GM21825 (cell line): ENCODE measurements at regions not wholly inside any gene's neighbourhood (a gene's known extent, or its start where the extent isn't known, plus 50 kb on each side); places are given as distances from the start of the nearest gene placed in this dataset.

Experiments used
- ATAC-seq: cut with Tn5 transposase; IDR thresholded peaks from one replicate; pipeline ENCODE4 v1.9.1; 2021; ENCODE audit warnings: mild to moderate bottlenecking, moderate library complexity; ENCODE audit not compliant: unreplicated experiment

DNA sequence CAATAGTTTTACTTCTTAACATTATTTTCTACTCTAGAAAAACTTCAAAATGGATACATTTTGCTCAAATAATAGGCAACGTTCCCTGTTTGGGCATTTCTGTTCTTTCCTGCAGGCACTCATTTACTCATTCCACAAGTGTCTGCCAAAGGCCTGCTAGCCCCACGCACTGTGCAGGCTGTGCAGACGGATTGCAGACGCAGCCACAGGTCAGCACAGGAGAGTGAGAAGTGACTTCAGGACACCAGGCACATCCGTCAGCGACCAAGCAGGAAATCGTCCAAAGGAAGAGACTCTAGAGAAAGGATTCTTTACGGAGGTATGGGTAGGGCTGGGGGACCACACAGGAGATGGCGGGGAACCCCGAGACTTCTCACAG lies 103.0 kb upstream of the AGAP1 start:
- ATAC-seq: no peak

DNA sequence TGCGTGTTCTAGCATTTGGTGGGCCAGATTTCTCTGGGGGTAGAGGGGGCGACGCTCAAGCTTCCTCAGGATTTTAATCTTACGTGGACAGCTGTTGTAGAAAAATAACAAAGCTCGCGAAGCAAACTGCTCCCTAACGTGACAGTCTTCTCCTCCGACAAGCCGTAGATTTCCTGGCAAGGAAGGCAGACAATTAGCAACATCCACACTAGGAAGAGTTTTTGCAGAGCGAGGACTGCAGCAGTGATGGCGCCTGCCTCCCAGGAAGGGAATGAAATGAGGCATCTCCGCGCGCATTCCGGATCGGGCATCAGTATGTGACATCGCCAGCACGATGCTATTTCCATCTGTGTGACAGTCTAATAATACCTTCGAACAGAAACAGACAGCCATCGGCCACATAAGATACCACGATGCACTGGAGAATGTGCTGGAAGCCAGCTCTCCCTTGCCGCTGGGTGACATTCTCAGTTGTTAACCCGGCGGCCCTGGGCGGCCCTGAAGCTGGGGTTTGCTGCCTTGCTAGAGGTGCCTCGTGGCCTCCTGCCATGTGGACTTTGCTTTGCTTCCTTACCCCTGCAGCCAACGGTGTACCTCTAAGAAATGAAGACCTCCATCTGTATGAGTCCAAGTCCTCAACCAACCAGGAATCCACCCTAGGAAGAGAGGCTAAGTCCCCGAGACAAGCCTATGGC lies 101.8 kb upstream of the AGAP1 start:
- no peak for ATAC-seq

DNA sequence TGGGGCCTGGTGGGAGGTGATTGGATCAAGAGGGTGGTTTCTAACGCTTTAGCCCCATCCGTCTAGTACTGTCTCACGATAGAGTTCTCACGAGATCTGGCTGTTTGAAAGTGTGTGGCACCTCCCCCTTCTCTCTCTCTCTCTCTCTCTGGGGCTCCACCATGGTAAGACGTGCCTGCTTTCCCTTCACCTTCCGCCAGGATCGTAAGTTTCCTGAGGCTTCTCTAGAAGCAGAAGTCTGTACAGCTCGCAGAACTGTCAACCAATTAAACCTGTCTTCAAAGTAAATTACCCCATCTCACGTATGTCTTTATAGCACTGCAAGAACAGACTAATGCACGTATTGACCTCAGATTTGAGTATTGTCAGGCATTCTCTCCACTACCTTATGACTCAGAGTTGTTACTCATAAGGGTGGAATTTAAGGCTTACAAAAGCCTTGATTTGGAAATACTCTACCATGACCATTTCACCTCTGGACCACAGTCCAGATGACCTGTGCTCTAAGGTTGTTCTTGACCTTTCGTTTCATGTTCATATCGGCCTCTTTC lies 99.5 kb upstream of the AGAP1 start:
- no peak for ATAC-seq

DNA sequence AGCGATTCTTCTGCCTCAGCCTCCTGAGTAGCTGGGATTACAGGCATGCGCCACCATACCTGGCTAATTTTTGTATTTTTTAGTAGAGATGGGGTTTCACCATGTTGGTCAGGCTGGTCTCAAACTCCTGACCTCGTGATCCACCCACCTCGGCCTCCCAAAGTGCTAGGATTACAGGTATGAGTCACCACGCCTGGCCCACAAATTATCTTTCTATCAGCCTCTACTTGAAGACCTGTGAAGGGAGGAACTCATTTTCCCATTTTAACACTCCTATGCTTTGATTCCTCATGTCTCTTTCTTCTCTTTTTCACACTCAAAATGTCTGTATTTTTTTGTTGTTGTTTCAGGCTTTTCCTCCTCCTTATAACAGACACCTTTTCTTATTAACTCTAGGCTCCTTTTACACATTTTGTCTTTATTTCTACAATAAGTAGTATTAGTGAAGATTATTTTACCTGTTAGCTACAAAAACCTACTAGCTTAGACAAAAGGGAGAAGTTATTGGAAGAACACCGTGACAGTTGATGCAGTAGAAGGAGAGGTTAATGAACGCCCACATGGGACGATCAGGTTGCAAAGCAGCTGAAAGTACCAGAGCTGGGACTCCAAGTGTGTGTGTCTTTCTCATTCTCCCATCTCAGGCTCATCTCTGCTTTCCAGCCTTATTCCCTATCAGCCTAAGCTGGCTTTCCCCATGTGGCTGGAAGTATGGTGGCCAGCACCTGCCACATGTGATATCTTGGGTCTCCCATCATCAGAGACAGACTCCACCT lies 97.6 kb upstream of the AGAP1 start:
- ATAC-seq: no peak

DNA sequence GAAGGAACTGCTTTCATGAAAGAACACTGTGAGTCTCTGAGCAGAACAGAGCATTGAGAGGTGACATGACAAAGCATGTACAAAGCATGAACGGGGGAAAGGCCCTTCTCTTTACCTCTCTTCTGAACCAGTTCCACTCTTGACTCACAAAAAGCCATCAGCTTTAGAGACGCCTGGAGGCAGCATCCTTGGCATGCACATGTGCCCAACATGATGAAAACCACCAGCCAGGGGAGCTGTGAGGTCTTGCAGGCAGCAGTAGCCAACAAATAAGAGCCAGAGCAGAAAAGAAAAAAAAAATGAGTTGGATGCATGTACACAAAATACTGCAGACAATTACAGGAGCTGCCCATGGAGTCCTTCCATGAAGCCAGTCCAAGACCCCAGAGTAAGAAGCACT lies 95.5 kb upstream of the AGAP1 start:
- ATAC-seq: no peak

DNA sequence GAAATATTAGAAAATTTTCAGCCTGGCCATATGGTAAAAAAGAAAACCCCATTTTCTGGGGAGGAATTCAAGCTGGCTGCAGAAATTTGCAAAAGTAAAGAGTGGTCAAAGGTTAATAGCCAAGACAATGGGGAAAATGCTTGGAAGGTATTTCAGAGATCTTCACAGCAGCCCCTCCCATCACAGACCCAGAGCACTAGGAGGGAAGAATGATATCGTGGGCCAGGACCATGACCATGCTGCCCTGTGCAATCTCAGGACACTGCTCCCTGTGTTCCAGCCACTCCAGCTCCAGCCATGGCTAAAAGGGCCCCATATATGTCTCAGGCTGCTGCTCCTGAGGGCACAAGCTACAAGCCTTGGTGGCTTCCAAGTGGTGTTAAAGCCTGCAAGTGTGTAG lies 93.9 kb upstream of the AGAP1 start:
- no peak for ATAC-seq

DNA sequence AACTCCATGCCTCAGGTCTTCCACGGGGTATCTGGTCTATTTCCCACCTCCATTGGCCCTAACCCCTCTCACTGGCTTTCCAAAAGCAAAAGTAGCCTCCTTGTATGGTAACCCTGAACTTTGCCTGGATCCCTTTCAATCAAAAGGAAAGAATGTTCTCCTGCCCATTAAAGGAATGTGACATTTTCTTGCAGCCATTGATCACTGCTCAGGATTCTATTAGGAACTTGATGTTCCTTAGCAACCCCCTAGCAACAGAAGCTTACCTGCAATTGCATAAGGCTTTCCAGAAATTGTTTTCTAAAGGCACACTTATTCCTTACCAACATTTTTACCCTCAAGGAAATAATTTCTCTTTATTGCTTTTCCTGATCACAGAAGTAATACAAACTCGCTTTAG lies 91.4 kb upstream of the AGAP1 start:
- no peak for ATAC-seq

DNA sequence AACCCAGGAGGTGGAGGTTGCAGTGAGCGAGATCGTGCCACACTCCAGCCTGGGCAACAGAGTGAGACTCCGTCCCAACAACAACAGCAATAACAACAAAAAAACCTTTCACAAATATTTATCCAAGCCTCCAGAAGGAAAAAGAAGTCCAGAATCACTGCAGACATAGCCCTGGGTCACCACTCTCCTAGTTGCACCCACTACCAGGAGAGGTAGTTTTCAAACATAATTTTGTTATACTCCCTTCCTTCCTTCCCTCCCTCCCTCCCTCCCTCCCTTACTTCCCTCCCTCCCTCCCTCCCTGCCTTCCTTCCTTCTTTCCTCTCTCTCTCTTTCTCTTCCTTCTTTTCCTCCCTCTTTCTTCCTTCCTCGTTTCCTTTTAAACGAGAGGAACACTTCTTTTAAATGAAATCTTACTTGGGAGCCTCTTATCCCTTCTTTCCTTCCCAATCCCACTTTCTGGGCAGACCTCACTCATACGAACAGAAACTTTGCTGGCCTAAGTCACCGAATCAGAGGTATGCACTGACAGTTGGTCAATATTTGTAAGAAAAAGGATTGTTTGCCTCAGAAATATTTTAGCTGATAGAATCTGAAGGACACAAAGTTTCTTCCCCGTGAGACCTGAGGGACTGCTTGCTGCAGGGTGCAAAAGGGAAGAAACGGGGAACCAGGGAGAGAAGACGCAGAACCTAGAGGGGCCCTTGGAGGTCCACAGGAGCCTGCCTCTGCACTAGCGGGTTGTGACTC lies 88.1 kb upstream of the AGAP1 start:
- no peak for ATAC-seq

DNA sequence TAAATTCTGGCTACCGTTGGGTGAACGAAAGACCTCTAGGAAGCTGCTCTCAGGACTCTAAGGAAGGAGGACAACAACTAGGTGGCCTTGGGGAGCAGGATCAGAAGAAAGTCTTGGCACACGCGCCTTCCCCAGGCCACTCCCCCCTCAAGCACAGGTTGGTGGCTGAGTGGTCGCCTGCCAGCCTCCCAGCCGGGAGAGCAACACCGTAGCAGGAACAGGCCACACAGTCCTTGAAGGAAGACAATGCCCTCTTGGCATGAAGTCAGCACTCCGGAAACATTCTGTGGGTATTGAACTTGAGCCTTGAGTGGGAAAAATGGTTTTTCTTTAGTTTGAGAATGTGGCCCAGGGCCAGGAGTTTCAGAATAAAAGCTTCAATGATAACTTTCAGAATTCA lies 87.4 kb upstream of the AGAP1 start:
- no peak for ATAC-seq

DNA sequence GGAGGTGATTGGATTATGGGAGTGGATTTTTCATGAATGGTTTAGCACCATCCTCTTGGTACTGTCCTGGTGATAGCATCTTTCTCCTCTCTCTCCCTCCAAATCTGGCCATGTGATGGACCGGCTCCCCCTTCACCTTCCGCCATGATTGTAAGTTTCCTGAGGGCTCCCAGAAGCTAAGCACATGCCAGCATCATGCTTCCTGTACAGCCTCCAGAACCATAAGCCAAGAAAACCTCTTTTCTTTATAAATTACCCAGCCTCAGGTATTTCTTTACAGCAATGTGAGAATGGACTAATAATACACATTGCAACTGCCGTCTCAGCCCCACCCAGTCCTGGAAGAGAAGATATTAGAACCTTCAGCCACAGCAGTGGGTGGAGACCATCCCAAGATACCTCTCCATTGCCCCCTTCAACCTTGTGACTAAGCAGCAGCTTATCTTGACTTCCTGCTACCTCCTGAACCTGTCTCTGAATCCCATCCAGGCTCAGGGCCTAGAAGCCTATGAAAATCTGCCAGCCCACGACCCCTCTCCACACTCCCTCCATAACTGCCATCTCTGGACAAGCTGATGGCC lies 81.8 kb upstream of the AGAP1 start:
- ATAC-seq: no peak

DNA sequence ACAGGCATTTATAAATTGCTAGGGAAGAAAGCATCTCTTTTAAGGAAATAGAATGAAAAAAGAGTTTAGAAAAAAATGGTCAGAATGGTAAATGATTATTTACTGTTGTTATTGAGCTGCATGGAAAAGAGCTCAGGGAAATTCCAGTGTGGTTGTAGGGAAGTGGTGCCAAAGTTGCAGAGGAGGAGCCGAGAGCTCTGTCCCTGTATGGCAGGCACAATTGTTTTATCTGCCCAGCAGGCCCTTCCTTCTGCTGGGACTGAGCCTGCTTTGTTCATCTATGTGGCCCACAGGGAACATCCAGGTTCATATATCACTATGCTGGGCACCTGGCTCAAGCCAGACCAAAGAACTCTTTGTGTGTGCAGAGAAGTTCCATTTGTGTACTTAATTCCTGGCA lies 80.8 kb upstream of the AGAP1 start:
- ATAC-seq: no peak

DNA sequence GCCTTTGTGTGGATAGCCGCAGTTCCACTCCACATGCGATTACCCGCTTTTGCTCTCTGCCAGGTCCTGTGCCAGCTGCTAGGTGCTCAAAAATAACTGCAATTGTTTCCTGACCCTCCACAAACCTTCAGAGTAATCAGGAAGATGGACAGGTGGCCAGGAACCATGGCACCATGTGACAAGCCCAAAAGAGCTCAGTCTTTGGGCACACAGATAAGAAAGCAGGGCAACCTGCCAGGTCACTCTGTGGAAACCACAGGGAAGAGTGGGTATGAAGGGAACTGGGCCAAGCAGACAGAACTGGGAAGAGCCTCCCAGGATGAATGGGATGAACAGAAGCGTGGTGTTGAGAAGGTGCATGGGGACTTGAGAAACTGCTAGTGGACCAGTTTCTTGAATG lies 79.4 kb upstream of the AGAP1 start:
- ATAC-seq: no peak

DNA sequence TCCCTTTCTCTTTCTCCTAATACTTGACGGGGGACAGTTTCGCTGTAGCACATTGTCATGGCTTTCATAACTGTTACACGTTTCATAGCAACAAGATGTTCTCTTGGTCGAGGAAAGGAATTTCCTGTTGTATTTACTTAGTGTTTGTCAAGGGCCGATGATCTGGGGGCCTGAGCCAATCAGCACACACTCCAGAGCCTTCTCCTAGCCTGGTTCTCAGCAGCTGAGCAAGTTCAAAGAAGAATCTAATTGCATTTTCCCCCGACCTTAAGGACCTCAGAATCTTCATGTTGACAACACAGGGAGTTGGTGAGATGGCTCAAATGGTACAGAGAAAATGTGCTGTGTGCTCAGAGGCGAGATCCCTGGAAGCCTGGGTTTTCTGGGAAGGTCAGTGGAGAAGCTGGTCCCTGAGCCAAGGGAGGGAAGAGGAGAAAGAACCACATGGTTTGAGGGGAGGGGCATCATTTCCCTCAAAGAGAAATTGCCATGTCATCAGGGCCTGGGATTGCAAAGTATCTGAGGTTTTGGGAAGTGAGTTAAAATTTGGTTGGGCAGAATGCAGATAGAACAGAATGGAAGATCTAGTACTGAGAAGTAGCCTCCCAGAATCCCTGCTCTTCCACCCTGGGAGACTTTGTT lies 76.9 kb upstream of the AGAP1 start:
- no peak for ATAC-seq

DNA sequence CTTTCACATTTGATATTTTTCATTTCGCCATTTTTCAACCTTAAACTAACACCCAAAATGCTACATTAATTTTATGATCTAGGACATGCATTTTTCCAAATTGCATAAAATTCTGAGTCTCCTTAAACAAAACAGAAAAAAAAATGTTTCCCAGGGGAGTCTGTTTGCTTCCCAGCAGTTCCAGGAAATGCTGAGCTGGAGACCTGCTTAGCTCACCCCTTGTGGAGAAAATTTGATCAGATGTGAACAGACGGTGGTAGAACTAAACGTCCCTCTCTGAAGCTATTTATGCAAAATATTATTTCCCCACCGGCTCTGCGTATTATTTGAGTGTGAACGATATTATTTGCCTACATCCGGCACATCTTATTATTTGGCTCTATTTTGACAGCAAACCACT lies 74.9 kb upstream of the AGAP1 start:
- no peak for ATAC-seq

DNA sequence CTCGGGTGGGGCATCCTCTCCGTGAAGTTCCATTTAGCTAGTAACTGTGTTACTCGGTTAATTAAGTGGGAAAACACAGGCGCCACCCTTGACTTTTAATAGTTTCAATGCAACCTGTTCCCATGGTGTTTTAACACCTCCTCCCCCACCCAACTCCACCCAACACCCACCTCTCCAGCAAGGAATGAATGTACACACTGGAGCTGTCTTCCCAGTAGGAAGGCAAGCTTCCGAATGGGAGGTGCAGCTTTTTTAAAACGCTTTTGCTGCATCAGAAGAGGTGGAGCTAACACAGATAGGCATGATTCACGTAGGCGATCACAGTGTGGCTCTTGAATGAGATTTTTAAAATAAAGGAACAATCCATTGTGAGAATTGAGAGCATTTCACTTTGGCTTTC lies 73.8 kb upstream of the AGAP1 start:
- ATAC-seq: no peak

DNA sequence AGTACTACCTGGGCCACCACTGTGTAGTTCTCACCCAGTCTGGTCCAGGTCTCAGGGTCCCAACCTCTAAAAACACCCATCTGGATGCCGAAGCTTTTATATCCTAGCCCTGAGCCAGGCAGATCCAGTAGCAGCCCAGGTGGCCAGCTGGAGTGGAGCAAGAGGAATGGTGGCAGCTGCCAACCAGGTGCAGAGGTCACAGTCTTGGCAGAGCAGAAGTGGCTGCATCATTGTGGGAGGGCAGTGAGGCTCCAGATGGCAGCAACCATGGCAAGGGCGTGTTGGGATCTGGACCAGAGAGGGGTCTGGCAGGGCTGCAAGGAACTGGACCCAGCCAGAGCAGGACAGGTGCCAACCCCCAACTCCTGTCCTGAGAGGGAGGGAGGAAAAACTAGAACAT lies 72.2 kb upstream of the AGAP1 start:
- no peak for ATAC-seq

DNA sequence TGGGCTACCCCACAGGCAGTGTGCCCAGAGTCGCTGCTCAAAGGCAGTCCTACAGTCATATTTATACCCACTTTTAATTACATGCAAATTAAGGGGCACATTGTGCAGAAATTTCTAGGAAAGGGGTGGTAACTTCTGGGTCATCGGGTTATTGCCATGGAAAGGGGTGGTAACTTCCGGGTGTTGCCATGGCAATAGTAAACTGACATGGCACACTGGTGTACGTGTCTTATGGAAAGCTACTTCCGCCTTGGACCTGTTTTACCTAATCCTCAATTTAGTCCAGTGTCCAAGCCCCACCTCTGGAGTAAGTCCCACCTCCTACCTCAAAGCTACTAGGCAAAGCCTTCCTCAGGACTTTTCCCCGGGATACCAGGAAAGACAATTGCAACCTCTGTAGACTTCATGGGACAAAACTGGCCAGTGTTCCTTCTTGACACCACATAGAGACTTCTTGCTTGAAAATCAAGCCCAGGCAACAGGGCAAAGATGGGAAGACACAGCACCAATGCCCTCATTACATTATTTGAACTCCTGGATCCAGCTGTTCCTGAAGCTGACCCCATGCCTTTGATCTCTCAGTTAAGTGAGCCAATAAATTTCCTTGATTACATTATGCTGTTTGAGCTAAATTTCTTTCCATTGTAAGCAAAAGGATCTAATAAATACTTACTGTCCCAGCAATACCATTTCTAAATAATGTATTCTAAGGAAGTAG lies 63.3 kb upstream of the AGAP1 start:
- ATAC-seq: no peak

DNA sequence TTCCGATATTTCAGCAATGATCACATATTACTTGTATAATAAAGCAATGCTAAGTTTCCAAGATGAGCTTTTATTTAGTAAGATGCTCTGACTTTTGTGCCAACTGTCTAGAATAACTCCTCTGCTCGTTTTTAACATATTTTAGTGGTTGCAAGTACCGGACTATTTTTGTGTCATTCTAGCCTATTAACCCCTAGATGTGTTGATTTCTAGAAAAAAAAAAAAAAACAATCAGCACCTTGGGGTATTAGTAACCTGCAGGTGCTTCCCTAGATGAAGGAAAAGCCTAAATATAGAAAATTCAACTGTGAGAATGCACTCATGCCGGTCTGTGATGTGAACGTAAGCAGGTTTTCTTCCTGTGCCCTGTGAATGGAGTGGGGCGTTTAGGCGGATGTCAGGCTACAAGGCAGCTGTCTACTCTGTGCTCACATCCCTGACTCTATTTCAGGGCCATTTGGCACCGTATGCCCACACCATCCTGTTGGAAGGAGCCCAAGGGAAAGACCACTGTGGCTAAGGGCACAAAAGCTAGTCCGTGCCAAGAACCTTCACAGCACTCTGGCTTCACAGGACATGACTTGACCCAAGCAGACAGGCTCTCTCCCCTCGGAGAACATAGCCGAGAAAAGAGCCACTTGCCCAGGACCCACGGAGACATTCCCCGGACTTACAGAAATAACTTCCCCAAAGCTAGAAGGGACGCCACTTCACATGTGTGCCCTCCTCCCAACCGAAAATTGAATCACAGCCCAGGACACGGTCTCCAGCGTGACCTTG lies 60.9 kb upstream of the AGAP1 start:
- no peak for ATAC-seq

DNA sequence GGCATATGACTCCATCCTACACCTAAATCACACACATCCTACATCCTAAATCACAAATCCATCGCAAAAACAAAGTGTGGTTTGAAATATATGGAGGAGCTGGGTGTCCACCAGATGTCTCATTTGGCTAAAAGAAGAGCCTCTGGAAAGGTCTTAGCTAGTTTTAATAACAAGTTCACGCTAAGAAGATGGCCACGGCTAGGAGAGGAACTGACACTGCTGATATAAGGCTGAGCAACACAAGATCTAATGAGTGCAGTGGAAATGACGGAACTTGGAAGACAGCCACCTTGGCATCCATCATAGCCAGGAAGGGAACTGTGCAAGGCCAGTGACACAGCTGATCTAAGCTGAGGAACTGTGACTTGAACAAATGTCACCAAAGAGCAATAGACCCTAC lies 60.0 kb upstream of the AGAP1 start:
- no peak for ATAC-seq
